Hepatocyte (in vitro differentiated cells): ENCODE measurements at regions not wholly inside any gene's neighbourhood (a gene's known extent, or its start where the extent isn't known, plus 50 kb on each side); places are given as distances from the start of the nearest gene placed in this dataset.

ENCODE experiments used
- DNase-seq: peaks from one replicate; pipeline ENCODE4 v3.0.0-alpha.2; 2016; ENCODE audit warnings: low spot score
- H2AFZ ChIP-seq: fragments of 200-600 bp; sonication (generic); 2 replicates; pipeline ENCODE4 v1.6.0; 2016; ENCODE audit warnings: antibody characterized with exemption, mild to moderate bottlenecking
- H3K27ac ChIP-seq: fragments of 200-600 bp; sonication (generic); 2 replicates; pipeline ENCODE4 v1.5.1; 2016; ENCODE audit warnings: mild to moderate bottlenecking
- H3K27me3 ChIP-seq: fragments of 200-600 bp; sonication (generic); 2 replicates; pipeline ENCODE4 v1.6.1; 2016
- H3K36me3 ChIP-seq: fragments of 200-600 bp; sonication (generic); replicated peaks from 2 replicates; pipeline ENCODE4 v1.5.1; 2016; ENCODE audit warnings: low read depth; ENCODE audit not compliant: insufficient read depth
- H3K4me1 ChIP-seq: fragments of 200-600 bp; sonication (generic); 2 replicates; pipeline ENCODE4 v1.5.1; 2016; ENCODE audit warnings: mild to moderate bottlenecking, moderate library complexity; ENCODE audit not compliant: insufficient read depth
- H3K4me2 ChIP-seq: fragments of 200-600 bp; sonication (generic); 2 replicates; pipeline ENCODE4 v1.6.0; 2016
- H3K4me3 ChIP-seq: fragments of 200-600 bp; sonication (generic); 2 replicates; pipeline ENCODE4 v1.5.1; 2016; ENCODE audit warnings: mild to moderate bottlenecking
- H3K79me2 ChIP-seq: fragments of 200-600 bp; sonication (generic); 2 replicates; pipeline ENCODE4 v1.6.0; 2017; ENCODE audit warnings: mild to moderate bottlenecking
- H3K9me2 ChIP-seq: fragments of 200-600 bp; sonication (generic); replicated peaks from 2 replicates; pipeline ENCODE4 v1.6.0; 2017; ENCODE audit warnings: mild to moderate bottlenecking; ENCODE audit not compliant: insufficient read depth
- H3K9me3 ChIP-seq: fragments of 200-600 bp; sonication (generic); 2 replicates; pipeline ENCODE4 v1.5.1; 2016; ENCODE audit warnings: low read depth, mild to moderate bottlenecking
- H4K20me1 ChIP-seq: fragments of 200-600 bp; sonication (generic); 2 replicates; pipeline ENCODE4 v1.6.0; 2016; ENCODE audit warnings: mild to moderate bottlenecking; ENCODE audit not compliant: insufficient read depth, poor library complexity, severe bottlenecking
- CTCF ChIP-seq: fragments of 200-600 bp; sonication (generic); IDR thresholded peaks from 2 replicates; pipeline ENCODE4 v1.5.1; 2016; ENCODE audit warnings: antibody characterized with exemption, mild to moderate bottlenecking; ENCODE audit not compliant: poor library complexity
- EZH2 ChIP-seq: fragments of 200-600 bp; sonication (generic); IDR thresholded peaks from 2 replicates; pipeline ENCODE4 v1.6.1; 2016; ENCODE audit warnings: antibody characterized with exemption, mild to moderate bottlenecking, borderline replicate concordance
- EZH2phosphoT487 ChIP-seq: fragments of 200-600 bp; sonication (generic); IDR thresholded peaks from one replicate; pipeline ENCODE4 v1.6.1; 2018; ENCODE audit warnings: antibody characterized with exemption, mild to moderate bottlenecking, low read depth, moderate library complexity; ENCODE audit not compliant: unreplicated experiment, severe bottlenecking
- WGBS: methylation state at CpG from one replicate; pipeline ENCODE4 v1.1.6; 2016; ENCODE audit warnings: low lambda C conversion rate; ENCODE audit errors: missing lambda C conversion rate; 5-methylcytosine and 5-hydroxymethylcytosine counted together

GRCh38 chr2:239554766-239555570 lies 154.1 kb upstream of the HDAC4 start:
- H3K4me3 ChIP-seq, result no peak overlapping the region
- DNase-seq, result no peak
- H3K27me3 ChIP-seq, result peaks cover 16% of the 10 kb centered on the region
- no peaks in the 10 kb centered on the region for H3K79me2 ChIP-seq
- H3K9me3 ChIP-seq, result no peaks in the 10 kb centered on the region
- no peak for TF ChIP-seq EZH2
- TF ChIP-seq EZH2phosphoT487, result no peak
- TF ChIP-seq CTCF, result no peak
- H4K20me1 ChIP-seq, result no peaks in the 10 kb centered on the region
- no peak overlapping the region for H3K27ac ChIP-seq
- 82% methylated on average over 8 of the region's 8 CpGs for WGBS
- H3K4me1 ChIP-seq, result no peaks in the 10 kb centered on the region
- H3K36me3 ChIP-seq, result no peaks in the 10 kb centered on the region
- H3K4me2 ChIP-seq, result no peak overlapping the region
- H3K9me2 ChIP-seq, result no peaks in the 10 kb centered on the region
- H2AFZ ChIP-seq, result no peak overlapping the region

- Histone ChIP-seq H3K27ac (no peak overlapping the region), H2AFZ (no peak overlapping the region), H3K9me2 (no peaks in the 10 kb centered on the region), H3K4me3 (no peak overlapping the region), H3K4me2 (no peak overlapping the region), H4K20me1 (no peaks in the 10 kb centered on the region), H3K4me1 (no peaks in the 10 kb centered on the region), H3K36me3 (no peaks in the 10 kb centered on the region), H3K79me2 (no peaks in the 10 kb centered on the region), H3K27me3 (peaks cover 21% of the 10 kb centered on the region), H3K9me3 (no peaks in the 10 kb centered on the region)
- no peak for DNase-seq
- WGBS, result 91% methylated on average over 13 of the region's 13 CpGs
- TF ChIP-seq CTCF, result no peak
Measured at GRCh38 chr2:239553376-239554000, 152.7 kb upstream of the HDAC4 start.

- 83% methylated on average over 16 of the region's 16 CpGs for whole genome bisulfite sequencing
- H4K20me1 ChIP-seq, result no peaks in the 10 kb centered on the region
- H3K36me3 ChIP-seq, result no peaks in the 10 kb centered on the region
- H3K27me3 ChIP-seq, result peaks cover 21% of the 10 kb centered on the region
- no peak overlapping the region for H2AFZ ChIP-seq
- DNase-seq, result no peak
- no peaks in the 10 kb centered on the region for H3K79me2 ChIP-seq
- H3K9me3 ChIP-seq, result no peaks in the 10 kb centered on the region
- no peaks in the 10 kb centered on the region for H3K9me2 ChIP-seq
- H3K4me3 ChIP-seq, result no peak overlapping the region
- TF ChIP-seq CTCF (no peak), EZH2 (no peak), EZH2phosphoT487 (no peak)
- no peak overlapping the region for H3K27ac ChIP-seq
- H3K4me2 ChIP-seq, result no peak overlapping the region
- H3K4me1 ChIP-seq, result no peaks in the 10 kb centered on the region
Measured at GRCh38 chr2:239552213-239552926, 151.6 kb upstream of the HDAC4 start.
